NCI-H2081 treated with DMSO at 0.1 percent for 48 hours (cell line): ENCODE measurements at regions not wholly inside any gene's neighbourhood (a gene's known extent, or its start where the extent isn't known, plus 50 kb on each side); places are given as distances from the start of the nearest gene placed in this dataset.
A peak's percentile ranks its signal among the peaks of the same experiment; 100 is the strongest.

Experiments used
- DNase-seq: peaks from one replicate; lab custom pipeline; 2025; lab: John Stamatoyannopoulos, UW

- no peak for DNase-seq
Observed at GRCh38 chr10:36700123-36700522, 425.3 kb upstream of the ANKRD30A start.

GRCh38 chr10:36692759-36693158, 432.6 kb upstream of the ANKRD30A start:
- DNase-seq: no peak

- DNase-seq: no peak
Observed at GRCh38 chr10:36688717-36689116, 436.7 kb upstream of the ANKRD30A start.

- DNase-seq: peak; percentile 0
Observed at GRCh38 chr10:36683421-36683820, 442.0 kb upstream of the ANKRD30A start.

- no peak for DNase-seq
Observed at GRCh38 chr10:36681751-36682632, 443.4 kb upstream of the ANKRD30A start.

GRCh38 chr10:36679554-36679953, 445.8 kb upstream of the ANKRD30A start:
- DNase-seq: no peak

- DNase-seq: no peak
Observed at GRCh38 chr10:36677431-36677768, 448.0 kb upstream of the ANKRD30A start.

- peak; percentile 82 for DNase-seq
Observed at GRCh38 chr10:36676756-36677430, 448.5 kb upstream of the ANKRD30A start.

GRCh38 chr10:36676321-36676720, 449.1 kb upstream of the ANKRD30A start:
- DNase-seq: peak; percentile 82

- DNase-seq: no peak
Observed at GRCh38 chr10:36675458-36675880, 449.9 kb upstream of the ANKRD30A start.

- no peak for DNase-seq
Observed at GRCh38 chr10:36671607-36672006, 453.8 kb upstream of the ANKRD30A start.

- DNase-seq: no peak
Observed at GRCh38 chr10:36670621-36671402, 454.6 kb upstream of the ANKRD30A start.

GRCh38 chr10:36669615-36670352, 455.6 kb upstream of the ANKRD30A start:
- DNase-seq: no peak

- no peak for DNase-seq
Observed at GRCh38 chr10:36666451-36666850, 458.9 kb upstream of the ANKRD30A start.

- DNase-seq: no peak
Observed at GRCh38 chr10:36662571-36662970, 462.8 kb upstream of the ANKRD30A start.

GRCh38 chr10:36650274-36650673, 475.1 kb upstream of the ANKRD30A start:
- no peak for DNase-seq

- no peak for DNase-seq
Observed at GRCh38 chr10:36647540-36647939, 477.9 kb upstream of the ANKRD30A start.

GRCh38 chr10:36640626-36641025, 484.8 kb upstream of the ANKRD30A start:
- no peak for DNase-seq

- DNase-seq: no peak
Observed at GRCh38 chr10:36638462-36639155, 486.8 kb upstream of the ANKRD30A start.

- no peak for DNase-seq
Observed at GRCh38 chr10:36636879-36637278, 488.5 kb upstream of the ANKRD30A start.

GRCh38 chr10:36636285-36636839, 489.0 kb upstream of the ANKRD30A start:
- no peak for DNase-seq
